SK-N-SH (cell line): ENCODE measurements at regions not wholly inside any gene's neighbourhood (a gene's known extent, or its start where the extent isn't known, plus 50 kb on each side); places are given as distances from the start of the nearest gene placed in this dataset.

Source experiments
- CTCF ChIA-PET: fragments of 300-600, 350-600 bp; formaldehyde crosslinking; extraction: SDS; loops from one replicate; lab custom pipeline; 2021; lab: Yijun Ruan, JAX
- POLR2A ChIA-PET: fragments of 350-600 bp; sonication (Branson Sonifier 250); formaldehyde crosslinking; extraction: SDS; loops from one replicate; lab custom pipeline; 2020; ENCODE audit warnings: antibody characterized with exemption, inconsistent platforms; lab: Yijun Ruan, JAX
- DNase-seq: peaks from one replicate; pipeline ENCODE4 v3.0.0; 2012
- H2AFZ ChIP-seq: fragments of 200-600 bp; sonication (generic); 2 replicates; pipeline ENCODE4 v1.8.1; 2016; ENCODE audit warnings: antibody characterized with exemption, mild to moderate bottlenecking, low read depth
- H3F3A ChIP-seq: fragments of 200-600 bp; sonication (generic); replicated peaks from 2 replicates; pipeline ENCODE3; 2016; ENCODE audit warnings: antibody characterized with exemption, mild to moderate bottlenecking; ENCODE audit not compliant: insufficient read depth
- H3K27ac ChIP-seq, 2 experiments: fragments of 200-500 bp in 1 of 2; fragments of 200-600 bp in 1 of 2; sonication (Bioruptor generic) in 1 of 2; sonication (generic), shearing (Covaris generic) in 1 of 2; 2 replicates each; pipeline versions ENCODE4 v1.5.1 to v1.6.1; 2014 to 2016; ENCODE audit warnings: low read depth in 2 of 2, inconsistent platforms in 1 of 2, low read length in 1 of 2, mild to moderate bottlenecking in 1 of 2, mixed read lengths in 1 of 2
- H3K27me3 ChIP-seq: fragments of 200-600 bp; sonication (generic), shearing (Covaris generic); 2 replicates; pipeline ENCODE4 v1.6.1; 2016; ENCODE audit warnings: mixed run types; ENCODE audit not compliant: insufficient read depth
- H3K36me3 ChIP-seq, 2 experiments: fragments of 200-500 bp in 1 of 2; fragments of 200-600 bp in 1 of 2; sonication (Bioruptor generic) in 1 of 2; sonication (generic) in 1 of 2; replicated peaks in 1 of 2; 2 replicates each; pipeline versions ENCODE3 to v1.5.1; 2014 to 2016; ENCODE audit warnings: low read length in 1 of 2, mild to moderate bottlenecking in 1 of 2; ENCODE audit not compliant: insufficient read depth in 2 of 2, control insufficient read depth in 1 of 2
- H3K4me1 ChIP-seq, 2 experiments: fragments of 200-500 bp in 1 of 2; fragments of 200-600 bp in 1 of 2; sonication (Bioruptor generic) in 1 of 2; sonication (generic), shearing (Covaris generic) in 1 of 2; 2 replicates each; pipeline versions ENCODE4 v1.5.1 to v1.6.1; 2014 to 2016; ENCODE audit warnings: low read depth in 1 of 2, low read length in 1 of 2, mixed run types in 1 of 2; ENCODE audit not compliant: insufficient read depth in 2 of 2, control insufficient read depth in 1 of 2
- H3K4me2 ChIP-seq: fragments of 200-600 bp; sonication (generic), shearing (Covaris generic); 2 replicates; pipeline ENCODE4 v1.6.1; 2017; ENCODE audit warnings: mixed run types
- H3K4me3 ChIP-seq, 2 experiments: fragments of 200-500 bp in 1 of 2; fragments of 200-600 bp in 1 of 2; sonication (Bioruptor generic) in 1 of 2; sonication (generic), shearing (Covaris generic) in 1 of 2; 2 replicates each; pipeline versions ENCODE4 v1.5.1 to v1.8.1; 2014 to 2016; ENCODE audit warnings: low read depth in 2 of 2, inconsistent platforms in 1 of 2, low read length in 1 of 2, mild to moderate bottlenecking in 1 of 2, mixed read lengths in 1 of 2, moderate library complexity in 1 of 2
- H3K79me2 ChIP-seq: fragments of 200-600 bp; sonication (generic); 2 replicates; pipeline ENCODE4 v1.8.1; 2017; ENCODE audit warnings: mild to moderate bottlenecking; ENCODE audit not compliant: insufficient read depth
- H3K9ac ChIP-seq: fragments of 200-600 bp; sonication (generic); 2 replicates; pipeline ENCODE4 v1.6.1; 2017; ENCODE audit warnings: mixed run types
- H3K9me2 ChIP-seq: fragments of 200-600 bp; sonication (generic); 2 replicates; pipeline ENCODE4 v1.6.1; 2017; ENCODE audit warnings: mixed run types
- H3K9me3 ChIP-seq: fragments of 200-600 bp; sonication (generic); 2 replicates; pipeline ENCODE4 v1.6.1; 2017; ENCODE audit warnings: mixed run types, mild to moderate bottlenecking, moderate library complexity
- H4K20me1 ChIP-seq: fragments of 200-600 bp; sonication (generic); 2 replicates; pipeline ENCODE4 v1.6.1; 2017; ENCODE audit warnings: mild to moderate bottlenecking, mixed run types; ENCODE audit not compliant: insufficient read depth
- FOXJ3 ChIP-seq: sonication (generic); formaldehyde crosslinking; IDR thresholded peaks from 2 replicates; pipeline ENCODE4 v1.5.1; 2020; ENCODE audit warnings: mild to moderate bottlenecking, missing genetic modification reagents
- FOXM1 ChIP-seq: IDR thresholded peaks from 2 replicates; pipeline ENCODE4 v1.4.0; 2012; ENCODE audit warnings: low read depth, mild to moderate bottlenecking
- GATA2 ChIP-seq: sonication (generic); formaldehyde crosslinking; IDR thresholded peaks from 2 replicates; pipeline ENCODE4 v1.5.0; 2020; ENCODE audit warnings: mild to moderate bottlenecking, missing genetic modification reagents
- MAX ChIP-seq: IDR thresholded peaks from 2 replicates; pipeline ENCODE4 v1.4.0; 2012; ENCODE audit warnings: low read depth
- MXI1 ChIP-seq: IDR thresholded peaks from 2 replicates; pipeline ENCODE4 v1.6.1; 2012; ENCODE audit warnings: mild to moderate bottlenecking, low read depth, low read length, improper control_type of control experiment
- NFIC ChIP-seq: IDR thresholded peaks from 2 replicates; pipeline ENCODE4 v1.4.0; 2012; ENCODE audit warnings: borderline replicate concordance
- NRF1 ChIP-seq: IDR thresholded peaks from 2 replicates; pipeline ENCODE4 v1.6.1; 2012; ENCODE audit warnings: low read depth, mild to moderate bottlenecking, low read length
- PBX3 ChIP-seq: IDR thresholded peaks from 2 replicates; pipeline ENCODE4; 2012
- RCOR1 ChIP-seq: fragments of 150-350 bp; IDR thresholded peaks from 2 replicates; pipeline ENCODE4 v1.6.1; 2017; ENCODE audit warnings: antibody characterized with exemption, low read length
- SIN3A ChIP-seq: IDR thresholded peaks from 2 replicates; pipeline ENCODE4 v1.6.1; 2012; ENCODE audit warnings: low read depth, mild to moderate bottlenecking, low read length, moderate library complexity, borderline replicate concordance
- ZBTB33 ChIP-seq: IDR thresholded peaks from 2 replicates; pipeline ENCODE4 v1.4.0; 2012; ENCODE audit warnings: low read depth, borderline replicate concordance
- WGBS: methylation state at CpG from one replicate; pipeline ENCODE4 v1.1.6; 2017; ENCODE audit warnings: low lambda C conversion rate; 5-methylcytosine and 5-hydroxymethylcytosine counted together
- TF ChIP-seq, protein P1 (sequence below): IDR thresholded peaks from 2 replicates; pipeline ENCODE4 v1.6.1; 2012; ENCODE audit warnings: mild to moderate bottlenecking, low read depth, low read length, moderate library complexity

GRCh38 chr1:106960412-106960811 is 96.1 kb upstream of the PRMT6 start:
- H3K79me2 ChIP-seq = no peaks in the 10 kb centered on the region
- no peaks in the 10 kb centered on the region for H3K9me2 ChIP-seq
- 31% methylated on average over 4 of the region's 4 CpGs for WGBS
- no peaks in the 10 kb centered on the region for H3K27me3 ChIP-seq
- ChIA-PET POLR2A (no interaction called here), CTCF (interaction anchor here (0.7 to 0.8 kb wide), 2 partner anchors 8 to 9 kb away, joined by 3 to 5 read pairs; no protein-coding TSS in a partner anchor)
- H4K20me1 ChIP-seq = no peaks in the 10 kb centered on the region
- H3K27ac ChIP-seq = no peak overlapping the region
- H3K4me2 ChIP-seq = no peak overlapping the region
- H3K9ac ChIP-seq = no peak overlapping the region
- no peaks in the 10 kb centered on the region; a peak in 1 of 4 replicates for H3K4me1 ChIP-seq
- H3F3A ChIP-seq = no peaks in the 10 kb centered on the region
- no peak overlapping the region for H3K4me3 ChIP-seq
- H3K9me3 ChIP-seq = no peaks in the 10 kb centered on the region
- no peak for DNase-seq
- no peak overlapping the region for H2AFZ ChIP-seq
- TF ChIP-seq GATA2 (CRISPR knock-in tag) (no peak), FOXJ3 (no peak), PBX3 (no peak), MAX (no peak), MXI1 (no peak), NFIC (no peak)
- H3K36me3 ChIP-seq = no peaks in the 10 kb centered on the region

DNA sequence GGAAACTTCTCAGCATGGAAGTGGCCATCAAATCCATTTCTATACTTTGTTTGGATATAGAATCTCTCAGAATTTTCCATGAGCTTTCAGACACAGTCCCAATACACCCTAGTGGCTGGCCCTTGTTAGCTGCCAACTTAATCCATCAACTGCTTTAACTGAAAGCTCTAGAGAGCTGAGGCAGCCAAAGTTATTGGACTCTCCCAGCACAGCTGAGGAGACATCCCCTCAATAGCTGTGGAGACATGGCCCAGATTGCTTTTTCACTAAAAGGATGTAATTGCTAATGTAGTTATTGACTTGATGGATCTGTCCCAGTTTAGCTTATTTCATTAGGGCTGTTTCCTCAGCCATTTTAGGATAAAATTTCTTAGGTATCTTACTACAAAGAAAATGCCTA is 94.8 kb upstream of the PRMT6 start:
- POLR2A ChIA-PET = no interaction called here
- H3K4me2 ChIP-seq = no peak overlapping the region

More for the DNA sequence above, 94.8 kb upstream of the PRMT6 start:
- Histone ChIP-seq H3K79me2 (no peaks in the 10 kb centered on the region), H3K36me3 (no peaks in the 10 kb centered on the region), H3K4me3 (no peak overlapping the region), H2AFZ (no peak overlapping the region), H3K9me2 (no peaks in the 10 kb centered on the region), H3K9me3 (no peaks in the 10 kb centered on the region), H4K20me1 (no peaks in the 10 kb centered on the region), H3F3A (no peaks in the 10 kb centered on the region), H3K27ac (no peak overlapping the region), H3K9ac (no peak overlapping the region), H3K27me3 (no peaks in the 10 kb centered on the region), H3K4me1 (no peaks in the 10 kb centered on the region)
- CTCF ChIA-PET = interaction anchor here (0.5 to 1.4 kb wide), 3 partner anchors 12 to 386 kb away, joined by 3 to 4 read pairs (median 3); no protein-coding TSS in a partner anchor
- no peak for TF ChIP-seq NFIC
- TF ChIP-seq FOXM1 = no peak
- TF ChIP-seq RCOR1 = no peak
- no peak for TF ChIP-seq NRF1
- TF ChIP-seq, protein P1, sequence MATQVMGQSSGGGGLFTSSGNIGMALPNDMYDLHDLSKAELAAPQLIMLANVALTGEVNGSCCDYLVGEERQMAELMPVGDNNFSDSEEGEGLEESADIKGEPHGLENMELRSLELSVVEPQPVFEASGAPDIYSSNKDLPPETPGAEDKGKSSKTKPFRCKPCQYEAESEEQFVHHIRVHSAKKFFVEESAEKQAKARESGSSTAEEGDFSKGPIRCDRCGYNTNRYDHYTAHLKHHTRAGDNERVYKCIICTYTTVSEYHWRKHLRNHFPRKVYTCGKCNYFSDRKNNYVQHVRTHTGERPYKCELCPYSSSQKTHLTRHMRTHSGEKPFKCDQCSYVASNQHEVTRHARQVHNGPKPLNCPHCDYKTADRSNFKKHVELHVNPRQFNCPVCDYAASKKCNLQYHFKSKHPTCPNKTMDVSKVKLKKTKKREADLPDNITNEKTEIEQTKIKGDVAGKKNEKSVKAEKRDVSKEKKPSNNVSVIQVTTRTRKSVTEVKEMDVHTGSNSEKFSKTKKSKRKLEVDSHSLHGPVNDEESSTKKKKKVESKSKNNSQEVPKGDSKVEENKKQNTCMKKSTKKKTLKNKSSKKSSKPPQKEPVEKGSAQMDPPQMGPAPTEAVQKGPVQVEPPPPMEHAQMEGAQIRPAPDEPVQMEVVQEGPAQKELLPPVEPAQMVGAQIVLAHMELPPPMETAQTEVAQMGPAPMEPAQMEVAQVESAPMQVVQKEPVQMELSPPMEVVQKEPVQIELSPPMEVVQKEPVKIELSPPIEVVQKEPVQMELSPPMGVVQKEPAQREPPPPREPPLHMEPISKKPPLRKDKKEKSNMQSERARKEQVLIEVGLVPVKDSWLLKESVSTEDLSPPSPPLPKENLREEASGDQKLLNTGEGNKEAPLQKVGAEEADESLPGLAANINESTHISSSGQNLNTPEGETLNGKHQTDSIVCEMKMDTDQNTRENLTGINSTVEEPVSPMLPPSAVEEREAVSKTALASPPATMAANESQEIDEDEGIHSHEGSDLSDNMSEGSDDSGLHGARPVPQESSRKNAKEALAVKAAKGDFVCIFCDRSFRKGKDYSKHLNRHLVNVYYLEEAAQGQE = no peak
- TF ChIP-seq SIN3A = no peak
- TF ChIP-seq ZBTB33 = no peak
- DNase-seq = no peak
